ENCODE measurements at regions not wholly inside any gene's neighbourhood (a gene's known extent, or its start where the extent isn't known, plus 50 kb on each side); places are given as distances from the start of the nearest gene placed in this dataset.

- TF ChIP-seq CTCF (conservative IDR thresholded peaks at IDR 0.05 in 1 of 2, IDR thresholded peaks at IDR 0.05 in 1 of 2; ENCODE audit: low read depth in 1 of 2, low read length in 2 of 2) (no peak), EZH2 (IDR thresholded peaks at IDR 0.05; ENCODE audit: low read length, missing control alignments) (no peak)
Observed at GRCh38 chr4:43351970-43352806, 459.7 kb downstream of the GRXCR1 start.
